Tibial nerve (tissue), 4 donors: ENCODE measurements at regions not wholly inside any gene's neighbourhood (a gene's known extent, or its start where the extent isn't known, plus 50 kb on each side); places are given as distances from the start of the nearest gene placed in this dataset.

ENCODE experiments used
- CTCF ChIP-seq, 5 experiments: fragments of 200-600 bp in 3 of 5; fragments of 450-650 bp in 2 of 5; sonication (generic) in 3 of 5; IDR thresholded peaks; one replicate each; pipeline ENCODE4 v1.5.1; 2016 to 2019; ENCODE audit warnings: antibody characterized with exemption in 5 of 5, mild to moderate bottlenecking in 3 of 5, moderate library complexity in 2 of 5
- EP300 ChIP-seq, 2 donors: sonication (generic); formaldehyde crosslinking; IDR thresholded peaks; one replicate each; pipeline ENCODE4 v1.6.1; 2017; ENCODE audit warnings: antibody characterized with exemption in 2 of 2, mild to moderate bottlenecking in 1 of 2
- POLR2A ChIP-seq, 2 donors: fragments of 450-650 bp; IDR thresholded peaks; one replicate each; pipeline ENCODE4 v1.6.1; 2017; ENCODE audit warnings: antibody characterized with exemption in 2 of 2, mild to moderate bottlenecking in 2 of 2, moderate library complexity in 2 of 2

- TF ChIP-seq CTCF (IDR thresholded peaks at IDR 0.05) (no peak), POLR2A (IDR thresholded peaks at IDR 0.05) (no peak), EP300 (IDR thresholded peaks at IDR 0.05) (no peak)
Measured at GRCh38 chr11:133697603-133698180, 147.6 kb downstream of the SPATA19 start.
